ENCODE measurements at regions not wholly inside any gene's neighbourhood (a gene's known extent, or its start where the extent isn't known, plus 50 kb on each side); places are given as distances from the start of the nearest gene placed in this dataset.

GRCh38 chr12:23088594-23088993 lies 463.6 kb downstream of the ETNK1 start:
- no peaks in the 10 kb centered on the region for H3K36me3 Mint-ChIP-seq (ENCODE audit: low read depth, unreplicated experiment)
- H3K27me3 Mint-ChIP-seq (ENCODE audit: unreplicated experiment), result no peaks in the 10 kb centered on the region
- no peak overlapping the region for H3K4me3 Mint-ChIP-seq (ENCODE audit: unreplicated experiment)
- H3K4me1 Mint-ChIP-seq (ENCODE audit: unreplicated experiment), result no peaks in the 10 kb centered on the region
- no peak overlapping the region for H3K27ac Mint-ChIP-seq (ENCODE audit: unreplicated experiment)
- DNase-seq (ENCODE audit: low spot score), result no peak
- no peaks in the 10 kb centered on the region for H3K9me3 Mint-ChIP-seq (ENCODE audit: unreplicated experiment)
- TF ChIP-seq CTCF (IDR thresholded peaks at IDR 0.05; ENCODE audit: unreplicated experiment), result no peak

DNA sequence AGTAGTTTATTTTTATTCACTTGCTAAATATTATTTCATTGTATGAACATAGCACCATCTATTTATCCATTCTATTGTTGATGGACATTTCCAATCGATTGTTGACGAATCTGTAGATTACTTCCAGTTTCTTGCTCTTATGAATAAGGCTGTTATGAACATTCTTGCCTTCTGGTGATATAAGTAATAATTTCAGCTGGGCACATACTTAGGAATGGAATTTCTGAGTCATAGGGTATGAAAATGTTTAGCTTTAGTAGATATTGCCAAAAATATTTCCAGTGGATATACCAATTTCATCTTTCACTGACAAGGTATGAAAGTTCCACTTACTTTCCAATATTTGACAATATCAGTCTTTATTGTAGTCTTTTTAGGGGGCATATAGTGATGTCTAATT lies 468.5 kb downstream of the ETNK1 start:
- no peak overlapping the region for H3K27ac Mint-ChIP-seq (ENCODE audit: unreplicated experiment)
- no peak for DNase-seq (ENCODE audit: low spot score)
- no peaks in the 10 kb centered on the region for H3K36me3 Mint-ChIP-seq (ENCODE audit: low read depth, unreplicated experiment)
- no peaks in the 10 kb centered on the region for H3K4me1 Mint-ChIP-seq (ENCODE audit: unreplicated experiment)
- no peaks in the 10 kb centered on the region for H3K27me3 Mint-ChIP-seq (ENCODE audit: unreplicated experiment)
- no peaks in the 10 kb centered on the region for H3K9me3 Mint-ChIP-seq (ENCODE audit: unreplicated experiment)
- TF ChIP-seq CTCF (IDR thresholded peaks at IDR 0.05; ENCODE audit: unreplicated experiment), result no peak
- no peak overlapping the region for H3K4me3 Mint-ChIP-seq (ENCODE audit: unreplicated experiment)

GRCh38 chr12:23096321-23096720 lies 471.4 kb downstream of the ETNK1 start:
- H3K27ac Mint-ChIP-seq (ENCODE audit: unreplicated experiment), result no peak overlapping the region
- DNase-seq (ENCODE audit: low spot score), result no peak
- no peaks in the 10 kb centered on the region for H3K9me3 Mint-ChIP-seq (ENCODE audit: unreplicated experiment)
- TF ChIP-seq CTCF (IDR thresholded peaks at IDR 0.05; ENCODE audit: unreplicated experiment), result no peak
- H3K4me1 Mint-ChIP-seq (ENCODE audit: unreplicated experiment), result peaks cover 8% of the 10 kb centered on the region
- no peak overlapping the region for H3K4me3 Mint-ChIP-seq (ENCODE audit: unreplicated experiment)
- H3K36me3 Mint-ChIP-seq (ENCODE audit: low read depth, unreplicated experiment), result no peaks in the 10 kb centered on the region
- no peaks in the 10 kb centered on the region for H3K27me3 Mint-ChIP-seq (ENCODE audit: unreplicated experiment)

DNA sequence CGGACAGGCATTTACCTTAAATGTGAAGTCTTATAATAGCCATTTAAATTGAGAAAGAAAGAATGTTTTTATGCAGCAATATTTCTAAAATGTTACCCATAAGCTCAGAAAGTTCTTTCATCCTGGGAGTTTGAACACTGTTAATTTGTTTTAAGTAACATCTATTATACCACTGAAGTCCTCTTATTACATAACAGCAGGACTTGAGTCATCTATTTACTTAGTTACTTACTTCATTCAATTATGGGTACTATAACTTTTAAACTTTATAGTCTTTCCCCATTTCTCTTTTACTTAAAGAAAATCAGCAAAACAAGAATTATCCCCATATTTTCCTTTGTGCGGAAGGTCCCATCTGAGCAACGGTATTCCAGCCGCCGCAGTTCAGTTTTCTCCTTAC lies 473.1 kb downstream of the ETNK1 start:
- no peak for DNase-seq (ENCODE audit: low spot score)
- H3K27ac Mint-ChIP-seq (ENCODE audit: unreplicated experiment), result no peak overlapping the region
- no peaks in the 10 kb centered on the region for H3K36me3 Mint-ChIP-seq (ENCODE audit: low read depth, unreplicated experiment)
- no peaks in the 10 kb centered on the region for H3K27me3 Mint-ChIP-seq (ENCODE audit: unreplicated experiment)
- H3K4me3 Mint-ChIP-seq (ENCODE audit: unreplicated experiment), result no peak overlapping the region
- no peaks in the 10 kb centered on the region for H3K9me3 Mint-ChIP-seq (ENCODE audit: unreplicated experiment)
- peaks cover 8% of the 10 kb centered on the region for H3K4me1 Mint-ChIP-seq (ENCODE audit: unreplicated experiment)
- no peak for TF ChIP-seq CTCF (IDR thresholded peaks at IDR 0.05; ENCODE audit: unreplicated experiment)

GRCh38 chr12:23098517-23098916 lies 473.5 kb downstream of the ETNK1 start:
- DNase-seq (ENCODE audit: low spot score), result no peak
- no peak overlapping the region for H3K4me3 Mint-ChIP-seq (ENCODE audit: unreplicated experiment)
- H3K4me1 Mint-ChIP-seq (ENCODE audit: unreplicated experiment), result peaks cover 8% of the 10 kb centered on the region
- no peaks in the 10 kb centered on the region for H3K27me3 Mint-ChIP-seq (ENCODE audit: unreplicated experiment)
- no peak overlapping the region for H3K27ac Mint-ChIP-seq (ENCODE audit: unreplicated experiment)
- TF ChIP-seq CTCF (IDR thresholded peaks at IDR 0.05; ENCODE audit: unreplicated experiment), result no peak
- no peaks in the 10 kb centered on the region for H3K9me3 Mint-ChIP-seq (ENCODE audit: unreplicated experiment)
- H3K36me3 Mint-ChIP-seq (ENCODE audit: low read depth, unreplicated experiment), result no peaks in the 10 kb centered on the region

All from endothelial cell (in vitro differentiated cells).